SIG-M5 treated with dmso at 0.1 percent for 504 hours (cell line): ENCODE measurements at regions not wholly inside any gene's neighbourhood (a gene's known extent, or its start where the extent isn't known, plus 50 kb on each side); places are given as distances from the start of the nearest gene placed in this dataset.
"Not testable (repeated sequence)": the region's sequence is repeated elsewhere in the genome, so short reads cannot be mapped to it uniquely, and the experiment has no call there.

Experiments
- DNase-seq: peaks from one replicate; lab custom pipeline; 2025; ENCODE audit not compliant: unreplicated experiment; lab: John Stamatoyannopoulos, UW

- not testable (repeated sequence) for DNase-seq
Measured at GRCh38 chr2:4814137-4814536, 878.0 kb upstream of the SOX11 start.

- no peak for DNase-seq
Measured at GRCh38 chr2:4827836-4828235, 864.3 kb upstream of the SOX11 start.

DNA sequence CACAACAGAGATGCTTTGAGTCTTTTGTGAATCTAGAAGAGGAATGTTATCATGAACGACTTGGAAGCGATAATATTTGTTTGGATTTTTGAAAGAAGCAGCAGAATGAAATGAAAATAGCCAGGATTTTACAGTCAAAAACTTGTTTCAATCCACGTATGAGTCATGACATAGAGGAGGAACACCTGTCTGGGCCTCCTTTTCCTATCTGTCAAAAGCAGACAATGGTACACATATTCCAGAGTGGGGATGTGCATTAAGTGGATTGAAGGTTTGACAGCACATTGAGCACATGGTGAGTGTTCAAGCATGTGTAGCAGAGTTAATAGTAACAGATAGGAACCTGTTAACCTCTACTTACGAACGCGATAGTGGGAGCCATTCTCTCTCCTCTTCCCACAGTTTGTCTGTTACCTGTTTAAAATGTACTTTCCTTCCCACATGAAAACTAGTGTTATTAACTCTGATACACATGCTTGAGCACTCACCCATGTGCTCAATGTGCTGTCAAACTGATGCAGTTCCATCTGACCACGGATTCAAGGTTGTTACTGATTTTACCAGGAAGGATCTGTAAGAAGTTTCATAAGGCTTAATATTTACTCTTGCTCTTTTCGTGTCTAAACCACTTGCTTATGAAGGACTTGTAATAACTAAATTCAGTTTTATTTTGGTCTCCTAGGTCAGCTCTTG, 863.4 kb upstream of the SOX11 start:
- no peak for DNase-seq

DNA sequence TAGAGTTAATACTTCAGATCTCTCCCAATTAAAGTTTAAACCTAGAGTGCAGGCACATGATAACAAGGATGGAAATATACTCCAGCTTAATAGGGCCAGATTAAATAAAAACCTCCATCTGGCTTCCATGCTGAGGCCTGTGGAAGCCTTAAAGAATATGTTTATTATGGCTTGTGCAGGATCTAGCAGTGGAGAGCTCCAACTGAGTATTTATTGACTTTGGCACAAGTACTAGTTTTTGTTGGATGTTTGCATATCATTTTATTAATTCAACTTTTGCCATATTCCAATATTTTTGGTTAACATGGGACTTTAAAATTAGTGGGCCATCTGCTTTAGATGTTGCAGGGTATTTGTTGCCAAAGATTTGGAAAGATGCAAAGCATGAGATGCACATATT, 860.4 kb upstream of the SOX11 start:
- no peak for DNase-seq

GRCh38 chr2:4832642-4833041, 859.5 kb upstream of the SOX11 start:
- DNase-seq = no peak

GRCh38 chr2:4838626-4839025, 853.6 kb upstream of the SOX11 start:
- DNase-seq = no peak

- no peak for DNase-seq
Measured at GRCh38 chr2:4840791-4841190, 851.4 kb upstream of the SOX11 start.

DNA sequence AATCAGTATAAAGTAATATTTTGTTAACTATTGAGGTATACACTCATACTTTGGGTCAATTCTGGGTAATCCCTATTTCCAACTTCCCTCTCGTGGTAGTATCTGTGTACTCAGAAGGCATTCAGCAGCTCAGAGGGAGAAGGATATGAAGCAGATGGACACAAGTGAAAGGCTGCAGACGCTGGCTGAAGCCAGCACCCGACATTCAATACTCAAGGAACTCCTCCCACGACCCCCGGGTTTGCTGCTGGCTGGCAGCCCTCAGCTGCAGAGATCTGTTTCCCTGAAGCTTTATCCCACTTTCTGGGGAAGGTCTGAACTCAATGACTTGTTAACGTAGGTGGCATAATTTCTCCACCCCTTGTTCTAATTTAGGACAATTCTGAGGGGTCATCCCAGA, 847.3 kb upstream of the SOX11 start:
- no peak for DNase-seq

- no peak for DNase-seq
Measured at GRCh38 chr2:4862031-4862430, 830.2 kb upstream of the SOX11 start.

DNA sequence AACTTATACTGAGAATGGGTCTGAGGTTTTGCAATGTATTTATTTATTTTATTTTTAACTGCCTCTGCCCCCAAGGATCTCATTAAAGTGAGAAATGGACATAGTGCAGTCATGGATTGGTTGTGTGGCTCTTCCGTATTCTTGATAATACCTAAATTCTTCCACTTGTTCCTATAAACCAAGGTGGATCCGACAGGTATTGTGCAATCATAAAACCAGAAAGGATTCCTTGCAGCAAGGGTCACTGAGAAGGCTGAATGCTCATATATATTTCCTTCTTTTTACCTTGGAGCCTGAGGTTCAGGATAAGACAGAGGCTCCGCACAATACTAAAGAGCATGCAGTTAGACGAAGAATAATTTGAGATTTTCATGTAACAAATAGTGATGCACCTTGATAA, 826.0 kb upstream of the SOX11 start:
- DNase-seq = no peak

DNA sequence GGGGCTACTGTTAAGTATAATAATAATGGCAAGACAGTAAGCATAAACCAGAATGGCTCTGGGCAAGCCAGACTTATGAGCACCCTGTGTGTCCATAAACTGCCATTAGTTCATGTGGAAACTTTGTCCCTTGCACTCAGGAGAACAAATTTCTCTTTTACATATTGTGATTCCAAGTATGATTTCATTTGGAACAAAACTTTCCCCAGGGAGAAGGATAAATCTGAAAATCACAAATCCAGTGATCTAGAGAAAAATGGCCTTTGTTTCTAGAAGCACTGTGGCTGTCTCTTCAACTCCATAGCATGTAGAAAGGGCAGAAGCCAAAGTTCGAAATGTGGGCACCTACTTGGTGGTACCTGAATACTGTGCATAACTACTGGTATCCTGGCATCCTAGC, 823.7 kb upstream of the SOX11 start:
- no peak for DNase-seq

DNA sequence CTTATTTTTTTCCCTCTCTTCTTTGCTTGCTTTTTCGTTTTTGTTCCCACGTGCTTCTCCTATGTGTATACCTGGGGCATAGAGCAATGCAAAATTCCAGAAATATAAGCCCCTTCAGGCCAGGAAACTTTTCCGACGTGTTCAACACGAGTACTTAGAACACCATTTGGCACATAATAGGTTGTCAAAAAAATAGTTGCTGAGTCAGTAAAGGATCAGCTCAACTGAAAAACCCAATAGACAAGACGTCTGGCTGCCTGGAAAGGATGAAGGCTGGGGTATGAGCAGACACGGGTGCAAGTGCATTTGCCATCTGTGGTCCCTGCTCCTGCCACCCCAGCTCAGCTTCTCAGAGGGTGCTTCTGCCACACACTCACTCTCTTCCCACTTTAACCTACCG, 823.0 kb upstream of the SOX11 start:
- DNase-seq = no peak

DNA sequence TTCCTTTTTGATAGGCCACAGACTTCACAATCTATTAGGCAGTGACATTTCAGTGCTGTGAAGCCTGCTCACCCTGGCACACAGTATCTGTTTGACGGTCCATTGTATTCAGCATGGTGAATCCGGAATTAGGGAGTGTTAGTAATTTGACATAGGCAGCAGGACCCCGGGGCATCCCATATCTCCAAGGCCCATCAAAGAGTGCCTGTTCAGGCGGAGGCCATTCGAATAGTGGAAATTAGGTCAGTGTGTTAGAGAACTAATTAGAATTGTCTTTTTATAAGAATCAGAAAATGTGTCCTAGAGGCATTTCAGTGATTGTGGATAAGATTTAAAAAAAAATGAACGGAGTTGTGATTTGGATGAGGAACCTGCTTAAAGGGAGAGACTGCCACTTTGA, 818.8 kb upstream of the SOX11 start:
- DNase-seq = no peak

DNA sequence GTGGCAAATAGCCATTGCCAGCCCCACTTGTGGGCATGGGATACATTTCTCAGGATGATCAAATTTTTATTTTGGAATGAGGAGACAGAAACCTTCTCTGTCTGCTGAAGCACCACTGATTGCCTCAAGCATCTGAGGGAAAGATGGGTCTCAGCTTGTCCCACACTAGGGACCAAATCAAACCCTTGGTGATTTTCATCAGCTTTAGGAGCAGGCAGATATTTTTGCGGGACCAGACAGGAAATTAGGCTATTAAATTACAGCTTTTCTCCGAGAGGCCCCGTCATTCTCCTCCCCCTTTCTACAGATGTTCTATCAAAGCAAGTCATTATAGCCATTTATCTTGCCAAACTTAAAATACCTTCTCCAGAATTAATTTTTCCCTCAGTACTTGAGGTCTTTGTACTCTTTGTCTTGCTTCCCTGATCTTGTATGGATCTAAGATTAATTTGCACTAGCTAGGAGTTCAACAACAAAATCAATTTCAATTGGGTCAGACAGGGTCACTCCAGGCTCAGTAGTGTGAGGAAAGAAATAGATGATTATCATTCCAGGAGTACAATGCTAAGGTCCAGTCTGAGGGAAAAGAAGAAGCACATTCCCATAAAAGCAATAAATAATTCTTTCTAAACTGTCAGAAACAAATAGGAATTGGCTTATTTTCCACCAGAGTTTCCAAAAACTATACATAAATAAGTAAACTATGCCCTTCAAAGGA, 818.1 kb upstream of the SOX11 start:
- no peak for DNase-seq

- no peak for DNase-seq
Measured at GRCh38 chr2:4882421-4882820, 809.8 kb upstream of the SOX11 start.

GRCh38 chr2:4882941-4883340, 809.2 kb upstream of the SOX11 start:
- no peak for DNase-seq

DNA sequence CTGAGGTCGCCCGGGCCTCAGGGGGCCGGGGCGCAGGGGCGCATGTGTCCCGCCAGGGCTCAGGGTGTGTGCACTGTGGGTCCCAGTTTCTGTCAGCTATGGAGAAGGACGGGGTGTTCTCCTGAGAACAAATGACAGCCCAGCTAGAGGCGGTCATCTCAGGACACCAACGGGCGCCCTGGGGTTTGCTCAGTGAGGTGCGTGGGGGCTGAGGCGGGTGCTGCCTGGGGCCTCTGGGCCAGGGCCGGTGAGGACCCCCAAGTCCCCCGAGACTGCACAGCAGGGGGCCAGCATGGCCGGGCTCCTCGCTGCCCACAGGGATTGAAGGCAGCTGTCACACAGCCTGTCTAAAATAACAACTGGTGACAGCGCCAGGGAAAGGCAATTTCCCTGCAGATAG, 808.8 kb upstream of the SOX11 start:
- no peak for DNase-seq

DNA sequence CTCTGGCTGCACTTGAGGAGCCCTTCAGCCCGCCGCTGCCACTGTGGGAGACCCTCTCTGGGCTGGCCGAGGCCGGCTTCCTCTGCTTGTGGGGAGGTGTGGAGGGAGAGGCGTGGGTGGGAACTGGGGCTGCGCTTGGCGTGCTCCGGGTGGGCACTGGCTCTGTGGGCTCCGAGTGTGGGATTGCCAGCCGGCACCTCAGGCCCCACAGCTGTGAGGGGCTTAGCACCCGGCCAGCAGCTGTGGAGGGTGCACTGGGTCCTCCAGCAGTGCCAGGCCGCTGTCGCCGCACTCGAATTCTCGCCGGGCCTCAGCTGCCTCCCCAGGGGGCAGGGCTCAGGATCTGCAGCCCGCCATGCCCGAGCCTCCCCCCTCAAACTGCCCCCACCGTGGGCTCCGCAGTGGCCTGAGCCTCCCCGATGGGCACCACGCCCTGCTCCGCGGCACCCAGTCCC, 808.0 kb upstream of the SOX11 start:
- no peak for DNase-seq

DNA sequence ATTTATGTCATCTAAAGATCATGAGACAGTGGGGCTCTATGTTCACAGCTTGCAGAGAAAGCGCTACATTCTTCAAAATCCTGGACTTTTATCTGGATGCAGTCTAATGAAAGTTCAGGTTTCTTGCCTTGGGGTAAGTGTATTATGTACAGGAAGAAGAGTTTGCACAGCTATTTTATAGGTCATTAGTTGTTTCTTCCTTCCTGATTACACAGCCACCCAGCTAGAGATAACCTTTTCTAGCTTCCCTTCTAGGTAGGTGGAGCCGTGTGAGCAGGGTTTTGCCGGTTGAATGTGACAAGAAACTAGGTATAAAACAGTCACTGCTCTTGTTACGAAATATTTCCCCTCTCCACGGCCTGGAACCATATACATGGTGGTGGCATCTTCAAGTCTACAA, 800.8 kb upstream of the SOX11 start:
- DNase-seq = no peak

DNA sequence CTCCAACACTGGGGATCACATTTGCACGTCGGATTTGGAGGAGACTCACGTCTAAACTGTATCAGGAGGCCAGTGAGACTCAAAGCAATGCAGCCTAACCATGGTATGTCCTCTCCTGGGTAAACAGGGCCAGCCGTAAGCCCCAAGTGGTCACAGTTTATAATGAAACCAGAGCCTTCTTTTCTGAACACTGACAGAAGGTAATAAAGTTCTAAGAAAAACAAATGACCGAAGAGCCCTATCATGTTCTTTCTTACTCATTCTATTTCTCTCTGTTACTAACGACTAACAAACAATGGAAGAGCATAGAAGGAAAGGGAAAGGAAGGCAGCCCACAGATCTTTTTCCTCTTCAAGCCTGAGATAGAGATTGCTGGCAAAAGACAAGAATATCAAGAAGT, 796.8 kb upstream of the SOX11 start:
- no peak for DNase-seq

GRCh38 chr2:4898706-4899105, 793.5 kb upstream of the SOX11 start:
- DNase-seq = no peak

DNA sequence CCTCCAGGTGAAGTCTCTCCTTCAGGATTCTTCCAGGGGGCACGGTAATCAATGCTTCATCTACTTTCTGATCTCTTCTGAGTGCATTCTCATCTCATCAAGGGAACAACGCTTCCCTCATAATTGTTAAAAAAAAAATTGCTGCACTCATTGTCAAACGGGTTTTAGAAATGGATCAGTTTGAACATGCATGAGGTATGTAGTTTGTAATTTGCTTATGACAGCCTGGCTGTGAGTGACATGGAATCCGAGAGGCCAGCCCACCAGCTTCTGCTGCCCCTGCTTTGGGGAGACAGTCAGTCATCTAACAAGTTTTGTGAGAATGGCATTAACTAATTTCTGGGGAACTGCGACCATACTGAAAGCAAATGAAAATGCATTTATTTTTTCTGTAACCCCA, 791.9 kb upstream of the SOX11 start:
- no peak for DNase-seq
